GM12874 (cell line): ENCODE measurements at regions not wholly inside any gene's neighbourhood (a gene's known extent, or its start where the extent isn't known, plus 50 kb on each side); places are given as distances from the start of the nearest gene placed in this dataset.

Source experiments
- TF ChIP-seq, protein P1 (sequence below): IDR thresholded peaks from 2 replicates; pipeline ENCODE4 v1.5.1; 2011; ENCODE audit warnings: low read depth, mild to moderate bottlenecking, control low read depth, low read length, moderate library complexity; ENCODE audit not compliant: insufficient read depth

DNA sequence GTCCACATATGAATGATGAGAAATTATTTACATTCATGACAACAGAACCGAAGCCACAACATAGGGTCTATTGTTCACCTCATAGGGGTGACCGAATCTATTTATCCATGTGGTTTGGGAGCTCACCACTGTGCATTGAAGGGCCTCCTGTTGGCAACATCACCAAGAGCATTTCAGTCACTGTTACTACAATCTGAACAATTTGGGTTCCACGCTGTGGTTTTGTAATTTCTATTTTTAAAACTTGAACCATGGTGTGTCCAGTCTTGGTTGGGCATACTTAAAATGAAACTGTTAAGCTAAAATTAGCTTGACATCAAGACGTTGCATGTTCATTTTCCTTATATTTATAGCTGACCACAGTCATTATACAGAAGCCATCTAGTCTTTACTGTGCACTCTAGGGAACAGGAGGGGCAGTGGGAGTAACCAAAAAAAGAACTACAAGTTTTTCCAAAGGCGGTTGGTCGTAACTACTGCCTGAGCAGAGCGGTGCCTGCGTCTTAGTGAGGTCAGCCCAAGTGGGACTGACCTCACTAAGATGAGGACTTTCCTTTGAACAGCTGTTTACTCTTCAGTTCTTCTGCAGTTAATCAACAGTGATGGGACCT lies 192.1 kb downstream of the SPRY1 start:
- TF ChIP-seq, protein P1, sequence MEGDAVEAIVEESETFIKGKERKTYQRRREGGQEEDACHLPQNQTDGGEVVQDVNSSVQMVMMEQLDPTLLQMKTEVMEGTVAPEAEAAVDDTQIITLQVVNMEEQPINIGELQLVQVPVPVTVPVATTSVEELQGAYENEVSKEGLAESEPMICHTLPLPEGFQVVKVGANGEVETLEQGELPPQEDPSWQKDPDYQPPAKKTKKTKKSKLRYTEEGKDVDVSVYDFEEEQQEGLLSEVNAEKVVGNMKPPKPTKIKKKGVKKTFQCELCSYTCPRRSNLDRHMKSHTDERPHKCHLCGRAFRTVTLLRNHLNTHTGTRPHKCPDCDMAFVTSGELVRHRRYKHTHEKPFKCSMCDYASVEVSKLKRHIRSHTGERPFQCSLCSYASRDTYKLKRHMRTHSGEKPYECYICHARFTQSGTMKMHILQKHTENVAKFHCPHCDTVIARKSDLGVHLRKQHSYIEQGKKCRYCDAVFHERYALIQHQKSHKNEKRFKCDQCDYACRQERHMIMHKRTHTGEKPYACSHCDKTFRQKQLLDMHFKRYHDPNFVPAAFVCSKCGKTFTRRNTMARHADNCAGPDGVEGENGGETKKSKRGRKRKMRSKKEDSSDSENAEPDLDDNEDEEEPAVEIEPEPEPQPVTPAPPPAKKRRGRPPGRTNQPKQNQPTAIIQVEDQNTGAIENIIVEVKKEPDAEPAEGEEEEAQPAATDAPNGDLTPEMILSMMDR: no peak

DNA sequence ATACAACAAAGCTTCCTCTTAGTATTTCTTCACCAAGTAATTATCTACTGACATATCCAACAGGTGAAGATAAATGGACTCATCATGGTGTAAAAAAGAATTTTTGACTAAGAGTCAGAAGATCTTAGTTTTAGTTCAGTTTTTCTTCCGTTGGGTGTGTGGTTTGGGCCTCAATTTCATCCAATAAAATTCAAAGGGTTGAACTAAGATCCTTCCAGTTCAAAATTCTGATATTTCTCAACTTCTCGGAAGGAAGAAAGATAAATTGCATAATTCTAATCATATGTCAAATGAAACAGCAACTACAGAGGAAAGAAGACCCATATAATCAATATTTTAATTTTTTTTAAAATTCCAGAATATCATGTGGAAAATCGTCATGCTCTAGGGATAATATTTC lies 192.7 kb downstream of the SPRY1 start:
- TF ChIP-seq, protein P1: no peak

DNA sequence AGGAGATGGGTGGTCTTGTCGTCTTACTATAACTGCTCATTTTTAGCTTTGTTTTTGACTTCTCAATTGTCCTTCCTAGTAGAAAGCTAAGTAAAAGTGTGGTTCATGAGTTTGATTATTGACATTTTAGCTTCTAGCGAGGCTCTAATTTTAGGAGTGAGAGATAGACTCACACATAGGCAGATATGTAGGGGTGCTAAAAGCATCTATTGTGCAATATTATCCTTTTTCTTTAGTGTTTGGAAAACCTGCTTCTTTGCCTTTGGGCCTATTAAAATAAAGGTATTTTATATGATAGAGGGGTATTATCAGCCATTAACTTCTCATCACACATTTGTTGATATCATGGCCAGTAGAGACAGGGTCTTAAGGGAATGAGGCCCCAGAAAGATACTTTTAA lies 195.3 kb downstream of the SPRY1 start:
- TF ChIP-seq, protein P1: no peak

DNA sequence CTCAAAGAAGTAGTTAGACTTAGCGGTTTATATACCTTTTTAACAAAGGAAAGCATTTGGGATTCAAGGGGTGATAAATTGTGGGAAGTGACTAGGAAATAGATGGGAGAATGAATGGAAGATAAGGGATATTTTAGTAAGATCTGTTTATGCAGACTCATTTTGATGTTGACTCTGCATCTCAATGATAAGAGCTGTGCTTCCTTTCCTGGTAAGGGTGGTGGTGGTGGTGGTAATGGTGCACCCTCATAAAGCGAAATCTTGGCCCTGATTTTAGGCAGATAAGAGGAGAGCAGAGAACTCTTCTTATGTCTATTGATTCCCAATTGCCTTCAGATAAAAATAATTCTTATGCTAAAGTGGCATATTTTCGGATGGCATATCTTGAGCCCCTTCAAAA lies 197.1 kb downstream of the SPRY1 start:
- TF ChIP-seq, protein P1: no peak

DNA sequence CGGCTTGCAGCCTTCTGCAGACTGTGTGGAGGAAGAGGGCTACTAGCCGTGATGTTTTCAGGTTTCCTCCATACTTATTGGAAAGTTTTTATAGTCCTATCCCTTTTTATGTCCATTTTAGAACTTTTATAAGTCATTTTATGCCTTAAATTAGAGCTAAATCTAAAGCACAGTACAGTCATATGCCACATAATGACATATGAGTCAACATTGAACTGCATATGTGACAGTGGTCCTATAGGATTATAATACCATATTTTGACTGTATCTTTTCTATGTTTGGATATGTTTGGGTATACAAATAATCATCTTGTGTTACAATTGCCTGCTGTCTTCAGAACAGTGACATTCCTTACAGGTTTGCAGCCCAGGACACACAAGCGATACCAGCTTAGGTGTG lies 200.2 kb downstream of the SPRY1 start:
- TF ChIP-seq, protein P1: no peak

DNA sequence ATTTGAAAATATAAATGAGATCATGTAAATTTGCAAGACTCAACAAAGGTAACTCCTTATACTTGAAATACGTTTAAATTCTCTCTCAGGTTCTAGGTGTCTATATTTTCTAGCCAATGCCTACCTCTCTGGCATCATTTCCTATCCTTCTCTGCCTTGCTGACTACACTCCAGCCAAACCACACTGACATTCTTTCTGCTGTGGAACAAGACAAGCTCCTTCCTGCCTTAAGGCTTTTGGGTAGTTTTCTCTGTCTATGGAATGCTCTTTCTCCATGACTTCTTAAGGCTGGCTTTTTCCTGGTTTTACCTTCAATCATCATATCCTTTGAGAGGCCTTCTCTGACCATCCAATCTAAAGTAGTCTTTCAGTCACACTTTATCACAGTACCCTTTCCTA lies 201.0 kb downstream of the SPRY1 start:
- TF ChIP-seq, protein P1: no peak

DNA sequence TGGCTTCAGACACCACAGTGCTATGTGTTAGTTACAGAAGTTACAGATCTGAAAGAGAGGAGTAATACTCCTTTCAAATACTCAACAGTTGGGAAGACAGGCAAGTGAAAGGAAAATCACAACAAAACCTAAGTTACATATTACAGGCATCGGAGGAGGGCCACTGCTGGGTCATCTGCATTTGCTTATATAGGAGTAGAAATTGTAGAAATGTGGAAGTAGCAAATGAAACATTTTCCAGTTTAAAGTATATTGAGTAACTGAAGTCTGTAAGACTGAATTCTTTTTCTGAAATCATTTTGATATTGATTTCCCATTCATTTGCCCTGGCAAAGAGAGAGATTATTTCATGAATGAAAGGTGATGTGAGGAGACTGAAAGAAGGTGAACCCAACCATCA lies 201.7 kb downstream of the SPRY1 start:
- TF ChIP-seq, protein P1: no peak
